ENCODE measurements at regions not wholly inside any gene's neighbourhood (a gene's known extent, or its start where the extent isn't known, plus 50 kb on each side); places are given as distances from the start of the nearest gene placed in this dataset.

GRCh38 chrX:45842207-45842925, 641.7 kb upstream of the DIPK2B start:
- DNase-seq (ENCODE audit: low read depth), result no peak
- no peak for TF ChIP-seq CTCF (IDR thresholded peaks at IDR 0.05; ENCODE audit: insufficient read depth, low read length)
- H3K4me3 ChIP-seq (ENCODE audit: low read depth, low read length), result no peak overlapping the region

GRCh38 chrX:45840411-45840950, 639.8 kb upstream of the DIPK2B start:
- no peak for TF ChIP-seq CTCF (IDR thresholded peaks at IDR 0.05; ENCODE audit: insufficient read depth, low read length)
- no peak overlapping the region for H3K4me3 ChIP-seq (ENCODE audit: low read depth, low read length)
- DNase-seq (ENCODE audit: low read depth), result no peak

GRCh38 chrX:45830343-45830742, 629.7 kb upstream of the DIPK2B start:
- DNase-seq (ENCODE audit: low read depth), result no peak
- no peak for TF ChIP-seq CTCF (IDR thresholded peaks at IDR 0.05; ENCODE audit: insufficient read depth, low read length)
- no peak overlapping the region for H3K4me3 ChIP-seq (ENCODE audit: low read depth, low read length)

- H3K4me3 ChIP-seq (ENCODE audit: low read depth, low read length), result no peak overlapping the region
- DNase-seq (ENCODE audit: low read depth), result peak; percentile 93
- TF ChIP-seq CTCF (IDR thresholded peaks at IDR 0.05; ENCODE audit: insufficient read depth, low read length), result peak; percentile 83
These were observed 623.8 kb upstream of the DIPK2B start for GRCh38 chrX:45824471-45824870.

- no peak overlapping the region for H3K4me3 ChIP-seq (ENCODE audit: low read depth, low read length)
- DNase-seq (ENCODE audit: low read depth), result no peak
- TF ChIP-seq CTCF (IDR thresholded peaks at IDR 0.05; ENCODE audit: insufficient read depth, low read length), result no peak
These were observed 622.9 kb upstream of the DIPK2B start for GRCh38 chrX:45823536-45823935.

- DNase-seq (ENCODE audit: low read depth), result no peak
- no peak for TF ChIP-seq CTCF (IDR thresholded peaks at IDR 0.05; ENCODE audit: insufficient read depth, low read length)
- H3K4me3 ChIP-seq (ENCODE audit: low read depth, low read length), result no peak overlapping the region
These were observed 621.4 kb upstream of the DIPK2B start for GRCh38 chrX:45822124-45822523.
